NCI-H748 (cell line): ENCODE measurements at regions not wholly inside any gene's neighbourhood (a gene's known extent, or its start where the extent isn't known, plus 50 kb on each side); places are given as distances from the start of the nearest gene placed in this dataset.
A peak's percentile ranks its signal among the peaks of the same experiment; 100 is the strongest.

Source experiments
- DNase-seq: peaks from one replicate; lab custom pipeline; 2025; ENCODE audit not compliant: unreplicated experiment; lab: John Stamatoyannopoulos, UW

DNA sequence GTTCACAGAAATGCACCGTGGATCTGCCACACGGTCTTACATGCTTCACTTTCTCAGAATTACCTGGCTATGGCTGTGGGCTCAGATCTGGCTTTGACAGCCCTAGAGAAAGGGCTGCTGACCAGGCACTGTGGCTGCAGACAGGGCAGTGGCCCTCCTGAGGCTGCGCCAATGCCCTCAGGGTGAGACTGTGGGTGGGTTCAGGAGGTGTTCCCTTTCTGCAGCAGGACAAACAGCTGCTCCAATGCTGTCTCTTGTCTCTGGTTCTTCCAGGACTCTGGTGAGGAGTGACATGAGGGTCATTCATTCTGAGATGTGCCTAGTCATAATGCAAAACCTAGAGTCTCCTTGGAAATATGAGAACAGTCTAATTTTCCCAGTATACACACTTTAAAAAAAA is 90.5 kb upstream of the SMIM21 start:
- DNase-seq = no peak

DNA sequence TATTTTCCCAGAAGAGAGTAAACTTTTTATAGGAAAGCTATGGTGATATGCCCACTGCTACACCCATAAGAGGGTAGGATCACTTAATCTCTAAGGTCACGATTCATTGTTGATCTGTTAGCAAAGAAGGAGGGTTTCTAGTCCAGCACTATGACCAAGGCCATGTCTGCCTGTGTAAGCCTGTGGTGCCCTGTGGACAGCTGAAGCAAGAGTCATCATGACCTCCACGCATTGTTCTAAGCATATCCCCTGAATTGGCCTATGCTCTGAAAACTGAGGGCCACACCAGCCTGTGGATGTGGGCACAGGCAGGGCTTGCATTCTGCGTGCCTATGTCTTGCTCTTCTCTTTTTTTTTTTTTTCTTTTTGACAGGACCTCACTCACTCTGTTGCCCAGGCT is 89.8 kb upstream of the SMIM21 start:
- DNase-seq = no peak

DNA sequence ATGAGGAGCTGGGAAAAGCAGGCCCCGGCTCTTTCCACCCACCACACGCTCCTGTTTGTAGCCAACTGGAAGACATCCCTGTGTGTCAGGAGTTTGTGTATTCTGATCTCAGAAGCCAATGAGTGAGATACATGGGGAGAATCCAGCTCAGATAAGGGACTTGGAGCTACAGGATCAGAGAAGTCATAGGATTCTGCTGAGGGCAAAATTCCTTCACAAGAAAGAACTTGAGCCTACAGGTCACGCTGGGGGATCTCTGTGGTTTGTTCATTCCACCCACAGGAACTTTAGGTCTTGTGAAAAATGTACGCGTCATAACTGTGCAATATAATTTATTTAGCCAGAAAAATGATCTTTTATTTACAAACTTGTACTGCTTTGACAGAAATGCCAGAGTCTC is 80.1 kb upstream of the SMIM21 start:
- no peak for DNase-seq

DNA sequence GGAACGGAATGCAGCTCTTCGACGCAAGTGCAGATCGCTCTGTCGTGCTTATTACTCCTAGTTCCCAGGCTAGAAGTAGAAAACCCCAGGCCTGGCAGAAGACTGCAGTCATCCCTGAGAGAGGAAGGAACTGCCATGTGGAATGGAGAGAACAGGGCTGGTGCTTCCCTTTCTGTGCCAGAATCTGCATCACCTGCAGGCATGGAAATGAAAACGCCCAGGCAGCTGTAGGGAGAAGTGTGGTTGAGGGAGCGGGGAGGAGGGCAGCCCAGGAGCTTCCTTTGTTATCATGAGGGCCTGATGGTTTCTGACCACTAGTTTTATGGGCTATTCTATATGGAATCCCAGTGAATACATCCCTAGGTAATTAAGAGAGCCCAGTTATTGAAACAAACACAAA is 79.4 kb upstream of the SMIM21 start:
- no peak for DNase-seq

DNA sequence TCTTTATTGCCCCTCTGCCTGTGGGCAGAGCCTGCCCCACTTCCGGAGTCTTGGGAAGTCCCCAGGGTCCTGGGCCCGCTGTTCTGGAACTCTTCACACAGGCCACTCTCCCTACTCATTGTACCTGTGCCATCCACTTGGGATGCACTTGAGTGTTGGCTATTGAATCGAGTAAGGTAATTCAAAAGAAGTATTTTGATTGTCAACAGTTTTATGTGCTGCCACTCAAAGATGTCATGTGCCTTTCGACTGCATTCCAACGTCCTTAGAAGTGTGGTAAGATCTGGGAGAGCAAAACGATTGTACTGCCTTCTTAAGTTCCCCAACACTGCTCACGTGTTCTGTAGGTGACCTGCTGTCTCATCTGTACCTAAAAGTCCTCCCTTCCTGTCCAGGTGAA is 77.0 kb upstream of the SMIM21 start:
- no peak for DNase-seq

DNA sequence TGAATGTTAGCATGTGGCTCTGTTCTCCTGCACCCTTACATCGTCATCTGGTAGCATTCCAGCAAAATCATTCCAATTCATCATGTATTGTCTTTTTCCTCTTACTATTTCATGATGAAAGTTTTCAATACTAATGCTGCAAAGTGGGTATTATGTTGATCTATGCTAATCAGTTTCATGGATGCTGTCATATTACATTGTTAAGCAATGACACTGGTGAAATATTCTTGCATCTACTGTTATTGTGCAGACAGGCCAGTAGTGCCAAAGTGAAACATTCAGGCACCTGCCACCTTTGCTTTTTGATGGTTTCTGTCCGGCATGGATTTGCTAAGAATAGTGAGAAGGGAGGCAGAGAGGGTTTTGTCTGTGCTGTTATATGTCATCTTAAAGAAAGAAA is 76.1 kb upstream of the SMIM21 start:
- DNase-seq = no peak

DNA sequence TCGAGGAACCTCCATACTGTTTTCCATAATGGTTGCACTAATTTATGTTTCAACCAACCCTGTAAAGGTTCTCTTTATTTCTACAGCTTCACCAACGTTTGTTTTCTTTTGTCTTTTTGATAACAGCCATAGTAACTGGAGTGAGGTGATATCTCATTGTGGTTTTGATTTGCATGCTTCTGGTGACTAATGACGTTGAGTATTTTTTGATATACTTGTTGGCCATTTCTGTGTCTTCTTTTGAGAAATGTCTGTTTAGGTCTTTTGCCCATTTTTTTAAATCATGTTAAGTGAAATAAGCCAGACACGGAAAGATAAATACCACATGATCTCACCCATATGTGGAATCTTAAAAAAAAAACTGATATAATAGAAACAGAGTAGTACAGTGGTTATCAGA is 74.8 kb upstream of the SMIM21 start:
- no peak for DNase-seq

DNA sequence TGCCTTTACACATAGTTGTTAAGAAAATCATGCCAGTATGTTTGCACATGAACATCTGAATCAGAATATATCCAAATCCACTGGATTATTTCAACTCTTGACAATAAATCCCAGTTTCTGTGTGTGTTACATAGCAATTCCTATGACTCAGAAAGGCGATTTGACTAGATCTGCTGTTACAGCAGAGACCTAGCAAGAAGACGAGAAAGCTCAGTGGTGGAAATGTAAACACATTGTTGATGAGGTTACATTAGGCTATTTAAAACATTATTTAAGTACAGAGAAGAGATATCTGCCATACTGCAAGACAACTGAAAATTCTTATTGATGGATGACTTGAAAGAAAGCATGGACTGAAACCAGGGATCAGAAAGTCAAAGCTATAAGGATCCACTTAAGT is 73.0 kb upstream of the SMIM21 start:
- DNase-seq = no peak

DNA sequence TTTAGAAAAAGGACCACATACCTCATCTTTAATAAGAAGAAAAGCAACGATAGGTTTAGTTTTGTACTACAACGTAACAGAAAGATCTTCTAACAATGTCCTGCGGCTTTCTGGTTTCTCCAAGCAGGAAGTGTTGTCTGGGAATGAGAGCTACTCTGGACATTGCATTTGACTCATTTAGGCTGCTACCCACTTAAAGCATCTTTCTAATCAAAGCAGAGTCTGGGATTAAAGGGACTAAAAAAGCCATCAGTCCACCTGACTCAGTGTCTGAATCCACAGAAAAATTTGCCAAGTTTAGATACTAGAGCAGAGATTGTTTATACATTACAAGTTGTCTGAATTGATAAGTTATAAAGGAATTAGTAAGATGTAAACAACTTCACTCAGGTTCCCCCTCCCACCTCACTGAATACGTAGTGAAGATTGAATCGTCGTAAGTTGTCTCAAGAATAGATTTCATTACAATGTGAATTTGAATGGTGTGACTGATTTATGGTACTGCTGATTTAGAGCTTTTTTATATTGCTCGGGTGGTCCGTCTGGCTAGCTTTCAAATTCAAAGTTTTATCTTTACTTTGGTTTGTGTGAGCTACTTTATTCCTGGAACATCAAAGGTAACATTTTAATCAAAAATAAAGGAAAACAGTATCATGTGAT is 70.2 kb upstream of the SMIM21 start:
- no peak for DNase-seq

DNA sequence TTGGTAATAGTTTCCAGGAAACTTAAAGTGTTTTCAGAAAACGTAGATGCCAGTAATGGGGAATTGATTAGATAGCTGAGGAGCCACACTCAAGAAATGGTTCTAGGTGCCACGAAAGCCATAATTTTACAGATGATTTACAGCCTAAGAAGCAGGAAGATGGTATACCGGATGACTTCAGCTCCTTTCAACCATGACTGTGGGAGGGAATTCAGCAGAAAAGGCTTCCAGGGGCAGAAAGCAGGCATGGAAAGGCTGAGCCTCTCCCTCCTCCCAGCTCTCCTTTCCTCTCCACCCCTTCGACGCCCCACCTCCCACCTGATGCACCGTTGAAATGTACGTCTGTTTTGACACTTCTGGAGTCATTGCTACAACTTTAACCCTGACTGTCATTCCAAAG is 68.6 kb upstream of the SMIM21 start:
- no peak for DNase-seq

DNA sequence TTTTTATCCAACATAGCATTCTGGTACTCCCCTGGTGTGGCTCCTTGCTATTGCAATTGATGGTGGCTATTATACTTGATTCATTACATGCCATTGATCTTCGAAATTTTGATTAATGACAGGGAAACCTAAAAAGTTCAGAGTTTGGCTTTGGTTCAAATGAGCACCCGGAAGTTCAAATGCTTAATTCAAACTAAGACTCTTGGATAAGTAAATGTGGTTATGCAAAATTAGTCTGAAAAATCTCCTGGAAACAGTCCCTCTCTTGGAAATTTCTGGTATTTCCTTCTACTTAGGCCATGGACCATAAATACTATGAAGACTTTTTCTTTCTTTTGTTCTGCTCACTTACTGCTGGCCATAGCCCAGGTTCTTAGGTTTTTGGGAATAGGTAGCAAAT is 65.3 kb upstream of the SMIM21 start:
- no peak for DNase-seq

DNA sequence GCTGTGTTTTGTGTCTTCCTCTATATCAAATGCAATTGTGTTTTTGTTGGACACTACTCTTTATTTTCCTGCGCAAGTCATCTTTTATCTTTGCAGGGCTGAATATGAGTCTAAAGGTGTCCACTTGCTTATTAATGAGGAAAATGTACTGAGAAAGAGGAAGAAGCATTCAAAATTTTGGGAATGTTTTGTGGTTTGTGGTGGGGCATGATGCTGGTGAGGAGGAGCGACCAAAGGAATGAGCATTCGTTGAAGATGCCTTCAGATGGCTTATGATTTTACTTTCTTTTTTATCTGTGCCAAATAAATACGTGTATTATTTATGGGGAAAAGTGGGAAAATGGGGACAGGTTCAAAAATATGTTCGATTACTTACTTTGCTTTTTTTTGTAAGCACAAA is 63.9 kb upstream of the SMIM21 start:
- DNase-seq = no peak

DNA sequence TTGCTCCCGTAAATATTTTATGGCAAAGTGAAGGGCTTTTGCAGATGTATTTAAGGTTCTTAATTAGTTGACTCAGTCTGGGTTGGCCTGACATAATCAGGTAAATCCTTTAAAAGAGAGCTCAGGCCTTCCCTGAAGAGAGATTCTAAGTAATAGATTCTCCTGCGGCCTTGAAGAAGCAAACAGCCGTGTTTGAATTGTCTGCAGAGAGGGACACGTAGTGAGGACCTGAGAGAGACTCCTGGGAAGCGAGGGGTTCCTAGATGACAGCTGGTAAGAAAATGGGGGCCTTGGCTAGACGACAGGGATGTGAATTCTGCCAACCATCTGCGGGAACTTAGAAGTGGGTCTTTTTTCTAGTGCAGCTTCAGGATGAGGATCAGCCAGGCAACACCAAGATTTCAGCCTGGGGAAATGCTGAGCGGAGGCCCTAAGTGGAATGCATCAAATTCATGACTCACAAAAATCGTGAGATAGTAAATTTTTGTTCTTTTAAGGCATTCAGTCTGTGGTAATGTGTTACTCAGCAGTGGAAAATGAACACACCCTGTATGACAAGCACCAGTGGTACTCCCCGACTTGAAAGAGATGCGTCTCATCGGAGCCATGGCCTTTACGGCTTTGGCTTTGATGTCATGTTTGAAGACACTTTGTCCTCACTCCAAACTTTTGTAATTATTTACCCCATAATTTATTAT is 62.1 kb upstream of the SMIM21 start:
- no peak for DNase-seq

DNA sequence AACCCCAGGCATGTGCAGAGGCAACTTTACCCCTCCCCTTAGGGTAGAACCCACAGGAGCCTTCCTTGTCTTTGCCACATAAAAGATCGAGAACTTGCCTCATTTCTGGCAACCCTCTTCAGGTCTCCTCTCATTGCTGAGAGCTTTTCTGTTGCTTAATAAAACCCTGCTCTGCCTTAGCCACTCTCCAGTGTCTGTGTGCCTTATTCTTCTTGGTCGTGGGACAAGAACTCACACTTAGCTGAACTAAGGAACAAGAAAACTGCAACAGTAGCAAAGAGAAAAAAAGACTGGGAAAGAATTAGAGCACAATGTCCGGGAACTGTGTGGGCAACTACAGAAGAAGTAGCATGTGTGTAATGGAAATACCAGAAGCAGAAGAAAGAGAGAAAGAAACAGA is 56.2 kb upstream of the SMIM21 start:
- DNase-seq = peak; percentile 32

DNA sequence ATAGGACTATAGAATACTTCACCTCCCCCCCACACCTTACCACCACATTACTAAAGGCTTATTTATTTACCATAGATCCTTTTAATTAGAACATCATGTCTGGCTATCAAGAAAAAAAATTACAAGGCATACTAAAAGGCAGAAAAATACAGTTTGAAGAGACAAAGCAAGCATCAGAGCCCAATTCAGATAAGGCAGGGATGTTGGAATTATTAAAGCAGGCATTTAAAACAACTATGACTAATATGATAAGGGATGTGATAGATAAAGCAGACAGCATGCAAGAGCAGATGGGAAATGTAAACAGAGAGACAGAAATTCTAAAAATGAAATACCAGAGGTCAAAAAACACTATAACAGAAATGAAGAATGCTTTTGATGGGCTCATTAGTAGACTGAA is 55.4 kb upstream of the SMIM21 start:
- DNase-seq = no peak

DNA sequence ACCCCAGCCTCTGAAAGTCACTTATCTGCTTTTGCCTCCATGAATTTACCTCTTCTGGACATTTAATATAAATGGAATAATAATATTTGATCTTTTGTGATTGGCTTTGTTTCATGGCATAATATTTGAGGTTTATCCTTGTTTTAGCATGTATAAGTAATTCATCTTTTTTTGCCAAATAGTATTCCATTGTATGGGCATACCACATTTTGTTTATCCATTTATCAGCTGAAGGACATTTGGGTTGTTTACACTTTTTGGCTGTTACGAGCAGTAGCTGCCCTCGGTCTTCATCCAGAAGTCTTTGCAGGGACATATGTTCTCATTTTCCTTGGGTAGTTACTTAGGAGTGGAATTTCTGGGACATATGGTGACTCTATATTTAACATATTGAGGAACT is 53.0 kb upstream of the SMIM21 start:
- no peak for DNase-seq

DNA sequence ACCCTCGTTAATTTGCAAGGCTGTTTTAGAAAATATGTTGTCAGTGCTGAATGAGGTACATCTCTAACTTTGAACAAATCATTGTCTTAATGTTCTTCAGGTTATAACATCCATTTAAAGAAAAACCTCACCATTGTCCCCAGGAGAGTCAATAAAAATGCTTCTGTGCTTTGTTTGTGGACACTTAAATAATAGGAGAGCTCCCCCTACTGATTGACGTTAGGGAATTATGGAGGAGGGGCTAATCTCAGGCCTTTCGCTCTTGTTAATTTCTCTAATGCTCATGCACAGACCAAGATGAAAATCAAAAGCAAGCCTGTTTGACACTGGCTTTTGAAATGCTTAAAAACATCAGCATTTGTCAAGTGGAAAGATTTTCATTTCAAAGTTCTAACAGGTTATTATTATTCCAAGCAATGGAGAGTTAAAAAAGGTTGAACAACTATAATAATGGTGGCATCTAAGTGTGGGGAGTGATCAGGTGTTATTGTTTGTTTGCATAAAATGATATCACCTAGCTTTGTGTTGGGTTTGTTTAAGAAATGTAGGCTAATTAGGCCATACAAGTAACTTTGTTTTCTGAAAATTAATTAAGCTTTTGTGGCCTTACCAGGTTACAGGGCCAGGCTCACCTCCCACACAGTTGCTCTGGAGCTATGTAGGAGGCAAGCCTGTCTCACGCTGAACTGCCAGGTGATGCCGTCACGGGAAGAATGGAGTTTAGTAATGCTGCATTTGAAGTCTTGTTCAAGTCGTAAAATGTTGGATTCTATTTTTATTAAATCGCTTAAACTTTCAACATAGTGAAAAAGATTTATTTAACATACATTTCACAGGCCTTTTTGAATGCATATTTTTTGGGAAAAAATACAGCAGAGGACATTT is 51.7 kb upstream of the SMIM21 start:
- DNase-seq = peak; percentile 77

DNA sequence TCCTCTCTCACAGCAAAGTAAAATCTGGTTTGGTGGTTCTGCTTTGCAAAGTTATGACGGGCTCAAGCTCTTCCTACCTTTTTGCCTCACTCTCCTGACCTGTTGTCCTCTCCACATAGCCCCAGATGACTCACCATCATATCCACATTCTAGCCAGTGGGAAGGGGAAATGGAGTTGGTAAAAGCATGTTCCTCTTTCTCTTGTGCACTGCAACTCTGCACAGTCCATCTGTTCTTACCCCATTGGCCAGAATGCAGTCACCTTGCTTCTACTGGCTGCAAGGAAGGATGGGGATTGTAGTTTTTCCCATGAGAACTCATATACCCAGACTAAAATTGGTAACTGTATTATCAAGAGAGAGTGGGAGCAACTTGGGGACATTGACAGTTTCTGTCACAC is 50.4 kb upstream of the SMIM21 start:
- peak; percentile 21 for DNase-seq
